PC-3 (cell line): ENCODE measurements at regions not wholly inside any gene's neighbourhood (a gene's known extent, or its start where the extent isn't known, plus 50 kb on each side); places are given as distances from the start of the nearest gene placed in this dataset.

Source experiments
- ATAC-seq: fragments of 200-7000 bp; cut with Tn5 transposase; 2 replicates; pipeline ENCODE4 v1.9.1; 2020; ENCODE audit warnings: mild to moderate bottlenecking, moderate library complexity
- BruUV-seq: library from RNA; stranded (reverse); fragments of 400-500 nt; replicated peaks from 2 replicates; lab custom pipeline; 2021; lab: Mats Ljungman, UMichigan
- CTCF ChIA-PET: fragments of 300-600 bp; sonication (Branson Sonifier 250); formaldehyde crosslinking; loops from one replicate; lab custom pipeline; 2022; ENCODE audit warnings: antibody characterized with exemption; lab: Charles Lee
- POLR2A ChIA-PET: fragments of 300-600 bp; sonication (Branson Sonifier 250); formaldehyde crosslinking; loops from one replicate; lab custom pipeline; 2022; ENCODE audit warnings: antibody characterized with exemption; ENCODE audit not compliant: unreplicated experiment; lab: Charles Lee
- DNase-seq: peaks from one replicate; pipeline ENCODE4 v3.0.0-alpha.2; 2015
- H2AFZ ChIP-seq: fragments of 300-600 bp; sonication (generic); 2 replicates; pipeline ENCODE4 v1.6.0; 2016; ENCODE audit warnings: antibody characterized with exemption, low read length
- H3F3A ChIP-seq: fragments of 300-600 bp; sonication (generic); one replicate; pipeline ENCODE4 v1.6.0; 2017; ENCODE audit warnings: antibody characterized with exemption, low read length, control low read depth, mild to moderate bottlenecking; ENCODE audit not compliant: unreplicated experiment
- H3K27ac ChIP-seq: fragments of 300-600 bp; sonication (generic); 2 replicates; pipeline ENCODE4 v1.5.1; 2016; ENCODE audit warnings: mild to moderate bottlenecking, low read length
- H3K27me3 ChIP-seq: fragments of 300-600 bp; sonication (generic); 2 replicates; pipeline ENCODE4 v1.6.1; 2016; ENCODE audit warnings: low read length, mixed read lengths
- H3K36me3 ChIP-seq: fragments of 300-600 bp; sonication (generic); 2 replicates; pipeline ENCODE4 v1.6.1; 2016; ENCODE audit warnings: low read depth, mixed run types, low read length, mixed read lengths
- H3K4me1 ChIP-seq: fragments of 300-600 bp; sonication (generic); 2 replicates; pipeline ENCODE4 v1.5.1; 2016; ENCODE audit warnings: low read length; ENCODE audit not compliant: insufficient read depth
- H3K4me2 ChIP-seq: fragments of 300-600 bp; sonication (generic); 2 replicates; pipeline ENCODE4 v1.6.0; 2016; ENCODE audit warnings: low read length
- H3K4me3 ChIP-seq: fragments of 300-600 bp; sonication (generic); 2 replicates; pipeline ENCODE4 v1.5.1; 2016; ENCODE audit warnings: mild to moderate bottlenecking, low read length, mixed read lengths
- H3K79me2 ChIP-seq: fragments of 300-600 bp; sonication (generic); 2 replicates; pipeline ENCODE4 v1.6.1; 2017; ENCODE audit warnings: low read length, mixed read lengths
- H3K9ac ChIP-seq: fragments of 300-600 bp; sonication (generic); 2 replicates; pipeline ENCODE4 v1.6.0; 2016; ENCODE audit warnings: mild to moderate bottlenecking, low read length
- H3K9me2 ChIP-seq: fragments of 300-600 bp; sonication (generic); replicated peaks from 2 replicates; pipeline ENCODE4 v1.6.1; 2016; ENCODE audit warnings: mixed run types, low read length, mixed read lengths
- H3K9me3 ChIP-seq: fragments of 300-600 bp; sonication (generic); 2 replicates; pipeline ENCODE4 v1.6.1; 2016; ENCODE audit warnings: low read length, mixed read lengths
- H4K20me1 ChIP-seq: fragments of 300-600 bp; sonication (generic); 2 replicates; pipeline ENCODE4 v1.6.1; 2016; ENCODE audit warnings: low read length, mixed read lengths
- CTCF ChIP-seq: fragments of 300-600 bp; sonication (generic); conservative IDR thresholded peaks from 2 replicates; pipeline ENCODE4 v1.5.1; 2017; ENCODE audit warnings: antibody characterized with exemption, low read depth, mild to moderate bottlenecking, low read length
- EZH2 ChIP-seq: fragments of 300-600 bp; sonication (generic); IDR thresholded peaks from one replicate; pipeline ENCODE4 v1.6.1; 2017; ENCODE audit warnings: antibody characterized with exemption, mild to moderate bottlenecking, low read length; ENCODE audit not compliant: unreplicated experiment
- EZH2phosphoT487 ChIP-seq: fragments of 300-600 bp; sonication (generic); IDR thresholded peaks from 2 replicates; pipeline ENCODE4 v1.6.1; 2018; ENCODE audit warnings: mild to moderate bottlenecking, antibody characterized with exemption, low read length, borderline replicate concordance
- intact Hi-C: fragments of 100-400 bp; cut with micrococcal nuclease; formaldehyde crosslinking; loops from 2 replicates; pipeline ENCODE4 v1.9.0; 2023

- intact Hi-C loops, result no loop called here
- no peaks in the 10 kb centered on the region for H3K9me2 ChIP-seq
- DNase-seq (no peak), ATAC-seq (no peak)
- no peak overlapping the region for H3K9ac ChIP-seq
- H3F3A ChIP-seq, result no peaks in the 10 kb centered on the region
- peaks cover 11% of the 10 kb centered on the region for H3K4me1 ChIP-seq
- no peak overlapping the region for H3K4me2 ChIP-seq
- ChIA-PET CTCF (no interaction called here), POLR2A (no interaction called here)
- no peak for TF ChIP-seq EZH2phosphoT487
- no peak for TF ChIP-seq CTCF
- no peak for TF ChIP-seq EZH2
- BruUV-seq, result no TSS peak
- no peaks in the 10 kb centered on the region for H3K79me2 ChIP-seq
- no peak overlapping the region for H3K27ac ChIP-seq
- H4K20me1 ChIP-seq, result no peaks in the 10 kb centered on the region
- H3K4me3 ChIP-seq, result no peak overlapping the region
- no peaks in the 10 kb centered on the region for H3K27me3 ChIP-seq
- H2AFZ ChIP-seq, result no peak overlapping the region
- no peaks in the 10 kb centered on the region for H3K36me3 ChIP-seq
- H3K9me3 ChIP-seq, result no peaks in the 10 kb centered on the region
Measured at GRCh38 chr10:53579773-53580172, 807.2 kb upstream of the MBL2 start.

- TF ChIP-seq EZH2phosphoT487 (no peak), CTCF (no peak), EZH2 (no peak)
- CTCF ChIA-PET, result no interaction called here
- no peaks in the 10 kb centered on the region for H3K27me3 ChIP-seq
- H3K36me3 ChIP-seq, result no peaks in the 10 kb centered on the region
- no peaks in the 10 kb centered on the region for H3K79me2 ChIP-seq
- intact Hi-C loops, result no loop called here
- ATAC-seq (no peak), DNase-seq (no peak)
- no TSS peak for BruUV-seq
- POLR2A ChIA-PET, result interaction anchor here (0.6 kb wide), 1 partner anchor 22 kb away, joined by 4 read pairs; no protein-coding TSS in a partner anchor
- no peaks in the 10 kb centered on the region for H3K9me3 ChIP-seq
- no peaks in the 10 kb centered on the region for H3F3A ChIP-seq
- no peak overlapping the region for H2AFZ ChIP-seq
- H3K4me3 ChIP-seq, result no peak overlapping the region
- H3K27ac ChIP-seq, result no peak overlapping the region
- no peak overlapping the region for H3K4me2 ChIP-seq
- H3K9ac ChIP-seq, result no peak overlapping the region
- H3K9me2 ChIP-seq, result no peaks in the 10 kb centered on the region
- H4K20me1 ChIP-seq, result no peaks in the 10 kb centered on the region
- peaks cover 5% of the 10 kb centered on the region for H3K4me1 ChIP-seq
Measured at GRCh38 chr10:53574024-53574423, 801.4 kb upstream of the MBL2 start.

GRCh38 chr10:53573498-53573897, 800.9 kb upstream of the MBL2 start:
- 0 out of 2 replicates have a peak, but pooled peaks have one; percentile 31 for ATAC-seq
- BruUV-seq, result no TSS peak
- intact Hi-C loops, result no loop called here

More at GRCh38 chr10:53573498-53573897, 800.9 kb upstream of the MBL2 start:
- CTCF ChIA-PET, result no interaction called here
- Histone ChIP-seq H3K4me2 (no peak overlapping the region), H3F3A (no peaks in the 10 kb centered on the region), H2AFZ (no peak overlapping the region), H3K9me2 (no peaks in the 10 kb centered on the region), H3K79me2 (no peaks in the 10 kb centered on the region), H3K4me1 (peaks cover 5% of the 10 kb centered on the region), H3K9me3 (no peaks in the 10 kb centered on the region), H4K20me1 (no peaks in the 10 kb centered on the region), H3K9ac (no peak overlapping the region), H3K4me3 (no peak overlapping the region), H3K27me3 (no peaks in the 10 kb centered on the region), H3K27ac (no peak overlapping the region), H3K36me3 (no peaks in the 10 kb centered on the region)
- POLR2A ChIA-PET, result no interaction called here
- TF ChIP-seq EZH2 (no peak), CTCF (no peak), EZH2phosphoT487 (no peak)
- DNase-seq, result no peak
